ENCODE measurements at regions not wholly inside any gene's neighbourhood (a gene's known extent, or its start where the extent isn't known, plus 50 kb on each side); places are given as distances from the start of the nearest gene placed in this dataset.
A peak's percentile ranks its signal among the peaks of the same experiment; 100 is the strongest.
"Not testable (repeated sequence)": the region's sequence is repeated elsewhere in the genome, so short reads cannot be mapped to it uniquely, and the experiment has no call there.

- not testable (repeated sequence) for DNase-seq (ENCODE audit: low spot score)
These were observed 62.8 kb downstream of the RPS24 start for GRCh38 chr10:78096486-78096885.

- DNase-seq (ENCODE audit: low spot score), result not testable (repeated sequence)
These were observed 68.9 kb downstream of the RPS24 start for GRCh38 chr10:78102593-78102992.

- DNase-seq (ENCODE audit: low spot score), result no peak
These were observed 75.5 kb downstream of the RPS24 start for GRCh38 chr10:78109210-78109609.

GRCh38 chr10:78115135-78115853 lies 81.6 kb downstream of the RPS24 start:
- no peak for DNase-seq (ENCODE audit: low spot score)

GRCh38 chr10:78116361-78116760 lies 82.7 kb downstream of the RPS24 start:
- no peak for DNase-seq (ENCODE audit: low spot score)

- DNase-seq (ENCODE audit: low spot score), result no peak
These were observed 84.9 kb downstream of the RPS24 start for GRCh38 chr10:78118591-78118990.

GRCh38 chr10:78121801-78122200 lies 88.1 kb downstream of the RPS24 start:
- no peak for DNase-seq (ENCODE audit: low spot score)

- no peak for DNase-seq (ENCODE audit: low spot score)
These were observed 90.5 kb downstream of the RPS24 start for GRCh38 chr10:78124167-78124566.

GRCh38 chr10:78129211-78129610 lies 95.5 kb downstream of the RPS24 start:
- no peak for DNase-seq (ENCODE audit: low spot score)

- DNase-seq (ENCODE audit: low spot score), result no peak
These were observed 97.5 kb downstream of the RPS24 start for GRCh38 chr10:78130966-78131710.

GRCh38 chr10:78134773-78135306 lies 101.2 kb downstream of the RPS24 start:
- DNase-seq (ENCODE audit: low spot score), result no peak

- DNase-seq (ENCODE audit: low spot score), result no peak
These were observed 103.5 kb downstream of the RPS24 start for GRCh38 chr10:78137147-78137546.

GRCh38 chr10:78139341-78139740 lies 105.7 kb downstream of the RPS24 start:
- no peak for DNase-seq (ENCODE audit: low spot score)

- no peak for DNase-seq (ENCODE audit: low spot score)
These were observed 106.5 kb downstream of the RPS24 start for GRCh38 chr10:78140066-78140630.

GRCh38 chr10:78143576-78143975 lies 109.9 kb downstream of the RPS24 start:
- no peak for DNase-seq (ENCODE audit: low spot score)

- DNase-seq (ENCODE audit: low spot score), result no peak
These were observed 112.5 kb downstream of the RPS24 start for GRCh38 chr10:78146200-78146599.

- DNase-seq (ENCODE audit: low spot score), result no peak
These were observed 113.5 kb downstream of the RPS24 start for GRCh38 chr10:78147202-78147601.

GRCh38 chr10:78148216-78148960 lies 114.7 kb downstream of the RPS24 start:
- no peak for DNase-seq (ENCODE audit: low spot score)

- DNase-seq (ENCODE audit: low spot score), result peak; percentile 38
These were observed 115.4 kb downstream of the RPS24 start for GRCh38 chr10:78148961-78149612.

GRCh38 chr10:78150756-78151155 lies 117.1 kb downstream of the RPS24 start:
- DNase-seq (ENCODE audit: low spot score), result no peak

- DNase-seq (ENCODE audit: low spot score), result no peak
These were observed 122.1 kb downstream of the RPS24 start for GRCh38 chr10:78155722-78156121.

GRCh38 chr10:78160591-78160990 lies 126.9 kb downstream of the RPS24 start:
- no peak for DNase-seq (ENCODE audit: low spot score)
